ENCODE measurements at regions not wholly inside any gene's neighbourhood (a gene's known extent, or its start where the extent isn't known, plus 50 kb on each side); places are given as distances from the start of the nearest gene placed in this dataset.

DNA sequence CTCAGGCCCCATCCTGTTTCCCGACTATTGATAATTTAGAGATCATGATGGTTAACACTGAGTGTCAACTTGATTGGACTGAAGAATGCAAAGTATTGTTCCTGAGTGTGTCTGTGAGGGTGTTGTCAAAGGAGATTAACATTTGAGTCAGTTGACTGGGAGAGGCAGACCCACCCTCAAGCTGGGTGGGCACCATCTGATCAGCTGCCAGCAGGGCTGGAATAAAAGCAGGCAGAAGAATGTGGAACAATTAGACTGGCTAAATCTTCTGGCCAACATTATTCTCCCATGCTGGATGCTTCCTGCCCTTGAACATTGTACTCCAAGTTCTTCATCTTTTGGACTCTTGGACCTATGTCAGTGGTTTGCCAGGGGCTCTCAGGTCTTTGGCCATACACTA is 1170.0 kb upstream of the CNTN5 start:
- Mint-ChIP-seq H3K27ac (peak overlapping the region; percentile 16 to 77 (median 61); a peak in 2 of 7 replicates), H3K9me3 (no peaks in the 10 kb centered on the region), H3K4me3 (no peak overlapping the region), H3K4me1 (peaks cover 34 to 40% of the 10 kb centered on the region in 2 experiments), H3K27me3 (ENCODE audit: low read depth) (no peaks in the 10 kb centered on the region), H3K36me3 (ENCODE audit: insufficient read depth in 1 of 3, low read depth in 3 of 3) (peaks cover 0 to 1% (median 0%) of the 10 kb centered on the region in 3 experiments; a peak in 1 of 7 replicates)
- no peak overlapping the region for H3K27ac ChIP-seq (ENCODE audit: insufficient read length, low read depth, low read length)
- WGBS (ENCODE audit: extremely low coverage, insufficient read length, low lambda C conversion rate): no CpG with 5 or more reads among the region's 1 CpG
- H3K56ac ChIP-seq (ENCODE audit: insufficient read length, low read depth, low read length): no peak overlapping the region
- H3K79me2 ChIP-seq (ENCODE audit: insufficient read depth, low read length): no peaks in the 10 kb centered on the region
- no peak overlapping the region for H3K23ac ChIP-seq (ENCODE audit: insufficient read length, low read depth, low read length)
- H3K4me2 ChIP-seq (ENCODE audit: insufficient read depth, insufficient read length, low read length): no peak overlapping the region
- no peaks in the 10 kb centered on the region for H3K9me3 ChIP-seq (ENCODE audit: control insufficient read depth, low read depth, low read length)
- no peak overlapping the region for H3K14ac ChIP-seq (ENCODE audit: insufficient read depth, low read length)
- H2BK15ac ChIP-seq (ENCODE audit: low read depth, low read length): no peak overlapping the region
- no peaks in the 10 kb centered on the region for H3K23me2 ChIP-seq (ENCODE audit: insufficient read length, low read depth, low read length, poor library complexity, severe bottlenecking)
- no peak overlapping the region for H4K5ac ChIP-seq (ENCODE audit: insufficient read length, low read depth, low read length)
- H4K8ac ChIP-seq (replicated peaks; ENCODE audit: insufficient read length, low read depth, low read length): no peak overlapping the region
- H3K4ac ChIP-seq (ENCODE audit: low read depth, low read length): no peak overlapping the region
- no peak overlapping the region for H2BK12ac ChIP-seq (ENCODE audit: insufficient read length, low read depth, low read length)
- TF ChIP-seq, protein P1, sequence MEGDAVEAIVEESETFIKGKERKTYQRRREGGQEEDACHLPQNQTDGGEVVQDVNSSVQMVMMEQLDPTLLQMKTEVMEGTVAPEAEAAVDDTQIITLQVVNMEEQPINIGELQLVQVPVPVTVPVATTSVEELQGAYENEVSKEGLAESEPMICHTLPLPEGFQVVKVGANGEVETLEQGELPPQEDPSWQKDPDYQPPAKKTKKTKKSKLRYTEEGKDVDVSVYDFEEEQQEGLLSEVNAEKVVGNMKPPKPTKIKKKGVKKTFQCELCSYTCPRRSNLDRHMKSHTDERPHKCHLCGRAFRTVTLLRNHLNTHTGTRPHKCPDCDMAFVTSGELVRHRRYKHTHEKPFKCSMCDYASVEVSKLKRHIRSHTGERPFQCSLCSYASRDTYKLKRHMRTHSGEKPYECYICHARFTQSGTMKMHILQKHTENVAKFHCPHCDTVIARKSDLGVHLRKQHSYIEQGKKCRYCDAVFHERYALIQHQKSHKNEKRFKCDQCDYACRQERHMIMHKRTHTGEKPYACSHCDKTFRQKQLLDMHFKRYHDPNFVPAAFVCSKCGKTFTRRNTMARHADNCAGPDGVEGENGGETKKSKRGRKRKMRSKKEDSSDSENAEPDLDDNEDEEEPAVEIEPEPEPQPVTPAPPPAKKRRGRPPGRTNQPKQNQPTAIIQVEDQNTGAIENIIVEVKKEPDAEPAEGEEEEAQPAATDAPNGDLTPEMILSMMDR (conservative IDR thresholded peaks at IDR 0.05): no peak
- H2BK20ac ChIP-seq (ENCODE audit: low read depth, low read length, poor library complexity, severe bottlenecking): no peak overlapping the region
- H3K27me3 ChIP-seq (ENCODE audit: insufficient read depth, low read length): no peaks in the 10 kb centered on the region
- peaks cover 2% of the 10 kb centered on the region; the same call in 1 of the 2 replicates for H3K4me1 ChIP-seq (ENCODE audit: insufficient read depth, low read length)
- no peak overlapping the region for H2BK5ac ChIP-seq (ENCODE audit: insufficient read length, low read length)
- DNase-seq: no peak
- H3K79me1 ChIP-seq (ENCODE audit: insufficient read depth, low read depth, low read length, poor library complexity, severe bottlenecking): no peaks in the 10 kb centered on the region
- no peak overlapping the region for H3T11ph ChIP-seq (ENCODE audit: low read length)
- H4K91ac ChIP-seq (ENCODE audit: insufficient read length, low read depth, low read length): no peak overlapping the region
- H2AFZ ChIP-seq (ENCODE audit: low read length): no peak overlapping the region
- no peak overlapping the region for H2AK5ac ChIP-seq (ENCODE audit: insufficient read length, low read length)
- no peak overlapping the region for H3K18ac ChIP-seq (ENCODE audit: insufficient read length, low read depth, low read length)
- no peak overlapping the region for H3K9ac ChIP-seq (ENCODE audit: extremely low read depth, insufficient read length, low read length)
- H4K20me1 ChIP-seq (ENCODE audit: control insufficient read depth, insufficient read depth, insufficient read length): no peaks in the 10 kb centered on the region
- H2BK120ac ChIP-seq (ENCODE audit: low read depth, low read length, poor library complexity, severe bottlenecking): no peak overlapping the region
